IPS-NIHi11 (cell line): ENCODE measurements at regions not wholly inside any gene's neighbourhood (a gene's known extent, or its start where the extent isn't known, plus 50 kb on each side); places are given as distances from the start of the nearest gene placed in this dataset.

Experiments used
- DNase-seq: peaks from one replicate; pipeline ENCODE4 v3.0.0; 2012; ENCODE audit warnings: mixed read lengths, low spot score

- no peak for DNase-seq
Observed at GRCh38 chr3:17945018-17945798, 202.8 kb upstream of the TBC1D5 start.

- DNase-seq, result no peak
Observed at GRCh38 chr3:17942856-17943255, 200.4 kb upstream of the TBC1D5 start.

- DNase-seq, result no peak
Observed at GRCh38 chr3:17941766-17942165, 199.3 kb upstream of the TBC1D5 start.

GRCh38 chr3:17941152-17941551 is 198.7 kb upstream of the TBC1D5 start:
- DNase-seq, result no peak

GRCh38 chr3:17939157-17939556 is 196.7 kb upstream of the TBC1D5 start:
- DNase-seq, result no peak

GRCh38 chr3:17938313-17938712 is 195.9 kb upstream of the TBC1D5 start:
- no peak for DNase-seq

- no peak for DNase-seq
Observed at GRCh38 chr3:17936736-17937480, 194.5 kb upstream of the TBC1D5 start.

- DNase-seq, result no peak
Observed at GRCh38 chr3:17935222-17935621, 192.8 kb upstream of the TBC1D5 start.

- no peak for DNase-seq
Observed at GRCh38 chr3:17932136-17932771, 189.8 kb upstream of the TBC1D5 start.

GRCh38 chr3:17931131-17931530 is 188.7 kb upstream of the TBC1D5 start:
- no peak for DNase-seq

- DNase-seq, result no peak
Observed at GRCh38 chr3:17928502-17929145, 186.2 kb upstream of the TBC1D5 start.

- DNase-seq, result no peak
Observed at GRCh38 chr3:17927036-17927435, 184.6 kb upstream of the TBC1D5 start.

- no peak for DNase-seq
Observed at GRCh38 chr3:17915341-17915740, 172.9 kb upstream of the TBC1D5 start.

GRCh38 chr3:17913359-17913758 is 170.9 kb upstream of the TBC1D5 start:
- DNase-seq, result no peak

GRCh38 chr3:17911986-17912760 is 169.7 kb upstream of the TBC1D5 start:
- DNase-seq, result no peak

- DNase-seq, result no peak
Observed at GRCh38 chr3:17910922-17911321, 168.5 kb upstream of the TBC1D5 start.

GRCh38 chr3:17909714-17910113 is 167.3 kb upstream of the TBC1D5 start:
- DNase-seq, result no peak

- peak; percentile 21 for DNase-seq
Observed at GRCh38 chr3:17908399-17909191, 166.2 kb upstream of the TBC1D5 start.

- DNase-seq, result no peak
Observed at GRCh38 chr3:17905996-17906395, 163.6 kb upstream of the TBC1D5 start.

- no peak for DNase-seq
Observed at GRCh38 chr3:17901893-17902292, 159.5 kb upstream of the TBC1D5 start.
